CD14-positive monocyte (primary cell): ENCODE measurements at regions not wholly inside any gene's neighbourhood (a gene's known extent, or its start where the extent isn't known, plus 50 kb on each side); places are given as distances from the start of the nearest gene placed in this dataset.

Source experiments
- DNase-seq, 3 donors: peaks; one replicate each; pipeline ENCODE4 v3.0.0-alpha.2; 2011 to 2022
- H2AFZ ChIP-seq: 2 replicates; pipeline ENCODE4 v1.6.0; 2012; ENCODE audit warnings: mild to moderate bottlenecking, low read depth, low read length, inconsistent platforms; ENCODE audit not compliant: insufficient read depth, poor library complexity, severe bottlenecking
- H3K27ac ChIP-seq, 2 donors: 1 replicate in 1 of 2; 2 replicates in 1 of 2; pipeline ENCODE4 v1.5.1; 2012 to 2013; ENCODE audit warnings: low read length in 2 of 2, control low read depth in 1 of 2, inconsistent platforms in 1 of 2, low read depth in 1 of 2, mild to moderate bottlenecking in 1 of 2
- H3K27me3 ChIP-seq, 2 donors: one replicate each; pipeline versions ENCODE4 v1.6.0 to v1.6.1; 2011 to 2013; ENCODE audit warnings: low read length in 2 of 2; ENCODE audit not compliant: control insufficient read depth in 2 of 2, insufficient read depth in 2 of 2
- H3K36me3 ChIP-seq, 2 donors: replicated peaks in 1 of 2; 1 replicate in 1 of 2; 2 replicates in 1 of 2; pipeline versions ENCODE4 v1.5.1 to v1.6.1; 2012 to 2013; ENCODE audit warnings: low read length in 2 of 2, control low read depth in 1 of 2, inconsistent platforms in 1 of 2, mild to moderate bottlenecking in 1 of 2; ENCODE audit not compliant: insufficient read depth in 2 of 2, control insufficient read depth in 1 of 2
- H3K4me1 ChIP-seq, 2 donors: 1 replicate in 1 of 2; 2 replicates in 1 of 2; pipeline versions ENCODE4 v1.5.1 to v1.6.1; 2012 to 2013; ENCODE audit warnings: low read length in 2 of 2, control low read depth in 1 of 2, inconsistent platforms in 1 of 2, mild to moderate bottlenecking in 1 of 2, moderate library complexity in 1 of 2; ENCODE audit not compliant: insufficient read depth in 2 of 2, control insufficient read depth in 1 of 2
- H3K4me2 ChIP-seq: replicated peaks from 2 replicates; pipeline ENCODE3; 2012; ENCODE audit warnings: low read length, moderate library complexity, mild to moderate bottlenecking; ENCODE audit not compliant: poor library complexity, severe bottlenecking; ENCODE audit errors: extremely low read depth
- H3K4me3 ChIP-seq, 3 experiments: fragments of 200-600 bp in 1 of 3; sonication (generic) in 1 of 3; replicated peaks in 1 of 3; 1 replicate in 2 of 3; 2 replicates in 1 of 3; pipeline ENCODE4 v1.5.1; 2011 to 2013; ENCODE audit warnings: low read length in 3 of 3, mild to moderate bottlenecking in 3 of 3, control low read depth in 2 of 3, low read depth in 2 of 3, inconsistent platforms in 1 of 3, moderate library complexity in 1 of 3
- H3K79me2 ChIP-seq: 2 replicates; pipeline ENCODE4 v1.6.0; 2012; ENCODE audit warnings: mild to moderate bottlenecking, control low read depth, inconsistent platforms, low read length, moderate library complexity; ENCODE audit not compliant: insufficient read depth
- H3K9ac ChIP-seq: 2 replicates; pipeline ENCODE4 v1.6.0; 2017; ENCODE audit warnings: low read length, mild to moderate bottlenecking; ENCODE audit not compliant: insufficient read depth, poor library complexity, severe bottlenecking
- H3K9me3 ChIP-seq, 2 donors: replicated peaks in 1 of 2; 1 replicate in 1 of 2; 2 replicates in 1 of 2; pipeline versions ENCODE4 v1.5.1 to v1.6.1; 2012 to 2013; ENCODE audit warnings: low read length in 2 of 2, control low read depth in 1 of 2; ENCODE audit not compliant: control insufficient read depth in 1 of 2, insufficient read depth in 1 of 2
- H4K20me1 ChIP-seq: 2 replicates; pipeline ENCODE4 v1.6.0; 2012; ENCODE audit warnings: mild to moderate bottlenecking, low read length, control low read depth, moderate library complexity; ENCODE audit not compliant: insufficient read depth
- H3K27ac Mint-ChIP-seq, 7 donors: one replicate each; pipeline ENCODE4 v1.8.0; 2020; ENCODE audit warnings: mild to moderate bottlenecking in 7 of 7, mixed read lengths in 7 of 7, moderate library complexity in 6 of 7, inconsistent platforms in 2 of 7
- H3K27me3 Mint-ChIP-seq, 3 donors: one replicate each; pipeline ENCODE4 v1.8.0; 2021 to 2022; ENCODE audit warnings: low read depth in 3 of 3, mild to moderate bottlenecking in 3 of 3, mixed read lengths in 3 of 3, moderate library complexity in 3 of 3, inconsistent platforms in 1 of 3
- H3K36me3 Mint-ChIP-seq, 2 donors: one replicate each; pipeline ENCODE4 v1.8.0; 2020; ENCODE audit warnings: mixed read lengths in 2 of 2, inconsistent platforms in 1 of 2, mild to moderate bottlenecking in 1 of 2
- H3K4me1 Mint-ChIP-seq: one replicate; pipeline ENCODE4 v1.8.0; 2020; ENCODE audit warnings: mild to moderate bottlenecking, mixed read lengths
- H3K4me3 Mint-ChIP-seq, 2 donors: one replicate each; pipeline ENCODE4 v1.8.0; 2020; ENCODE audit warnings: mild to moderate bottlenecking in 2 of 2, mixed read lengths in 2 of 2, moderate library complexity in 1 of 2
- H3K9me3 Mint-ChIP-seq, 7 donors: one replicate each; pipeline ENCODE4 v1.8.0; 2020 to 2022; ENCODE audit warnings: mixed read lengths in 7 of 7, mild to moderate bottlenecking in 6 of 7, moderate library complexity in 6 of 7, inconsistent platforms in 2 of 7
- CTCF ChIP-seq: fragments of 200-600 bp; IDR thresholded peaks from one replicate; pipeline ENCODE4 v1.8.0; 2022; ENCODE audit warnings: antibody characterized with exemption, mild to moderate bottlenecking
- WGBS: methylation state at CpG from one replicate; pipeline ENCODE4 v1.1.5; 2013; ENCODE audit warnings: missing lambda C conversion rate; ENCODE audit not compliant: insufficient coverage; 5-methylcytosine and 5-hydroxymethylcytosine counted together
- intact Hi-C, 2 donors: fragments of 100-400 bp; cut with micrococcal nuclease; formaldehyde crosslinking; loops; one replicate each; pipeline versions ENCODE4 v1.15.0 to v1.15.1; 2023

DNA sequence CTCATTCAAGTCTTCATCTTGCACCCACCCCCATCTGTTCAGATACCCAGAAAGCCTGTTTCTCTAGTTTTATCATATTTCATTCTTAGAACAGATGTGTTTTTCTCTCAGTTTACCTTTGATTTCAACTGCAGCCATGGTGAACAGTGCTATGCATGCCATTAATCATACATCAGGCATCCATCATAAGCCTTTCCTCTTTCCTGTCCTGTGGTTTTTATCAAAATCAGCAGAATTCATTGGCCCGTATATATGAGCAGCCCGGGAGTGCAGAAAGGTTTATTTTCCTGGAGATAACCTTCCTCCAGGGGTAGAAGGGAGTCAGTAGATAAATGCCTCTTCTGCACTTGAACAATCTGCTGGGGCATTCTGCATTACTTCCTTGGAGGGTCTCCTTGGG lies 65.7 kb downstream of the IL21 start:
- H3K27ac ChIP-seq = no peak overlapping the region
- Mint-ChIP-seq H3K27ac (no peak overlapping the region), H3K4me3 (no peak overlapping the region), H3K27me3 (peaks cover 7 to 12% (median 10%) of the 10 kb centered on the region in 3 donors), H3K36me3 (no peaks in the 10 kb centered on the region), H3K4me1 (no peaks in the 10 kb centered on the region), H3K9me3 (peaks cover 0 to 5% (median under 1%) of the 10 kb centered on the region in 7 donors)
- no peaks in the 10 kb centered on the region for H4K20me1 ChIP-seq
- H3K4me3 ChIP-seq = no peak overlapping the region
- no peaks in the 10 kb centered on the region for H3K9me3 ChIP-seq
- no peak overlapping the region for H2AFZ ChIP-seq
- H3K4me1 ChIP-seq = no peaks in the 10 kb centered on the region
- no peak for TF ChIP-seq CTCF
- no peaks in the 10 kb centered on the region for H3K36me3 ChIP-seq
- WGBS = no CpG with 5 or more reads among the region's 2 CpGs
- no peak overlapping the region for H3K4me2 ChIP-seq
- H3K9ac ChIP-seq = no peak overlapping the region
- H3K79me2 ChIP-seq = no peaks in the 10 kb centered on the region
- intact Hi-C loops = no loop called here
- H3K27me3 ChIP-seq = no peaks in the 10 kb centered on the region
- DNase-seq = no peak

DNA sequence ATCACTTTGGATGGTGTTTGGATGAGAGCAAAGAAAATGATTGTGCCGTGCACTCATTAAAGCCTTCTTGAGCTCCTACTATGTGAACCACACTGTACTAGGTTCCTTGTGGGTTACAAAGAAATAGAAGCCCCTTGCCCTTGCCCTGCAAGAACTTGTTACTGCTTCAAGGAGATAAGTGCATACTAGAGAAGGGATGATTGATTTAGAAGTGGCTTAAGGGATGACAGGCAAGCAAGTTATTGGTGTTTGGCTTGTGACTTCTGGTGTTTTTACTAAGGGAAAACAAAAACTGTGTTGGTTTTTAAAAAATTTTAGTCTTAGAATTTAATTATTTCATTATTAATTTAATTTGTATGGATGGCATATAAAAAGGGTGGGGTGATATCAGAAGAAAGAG lies 67.4 kb downstream of the IL21 start:
- no peaks in the 10 kb centered on the region for H3K4me1 ChIP-seq
- Mint-ChIP-seq H3K4me3 (peak overlapping the region in 1 of 2 donors; percentile 9), H3K36me3 (no peaks in the 10 kb centered on the region), H3K27ac (no peak overlapping the region), H3K27me3 (peaks cover 7 to 12% (median 11%) of the 10 kb centered on the region in 3 donors), H3K9me3 (peaks cover 0 to 5% (median 0%) of the 10 kb centered on the region in 7 donors), H3K4me1 (no peaks in the 10 kb centered on the region)
- DNase-seq = no peak
- H3K27ac ChIP-seq = no peak overlapping the region
- H3K9me3 ChIP-seq = no peaks in the 10 kb centered on the region
- H2AFZ ChIP-seq = no peak overlapping the region
- no peaks in the 10 kb centered on the region for H4K20me1 ChIP-seq
- H3K4me3 ChIP-seq = no peak overlapping the region
- H3K27me3 ChIP-seq = peaks cover 0 to 2% of the 10 kb centered on the region in 2 donors
- no peaks in the 10 kb centered on the region for H3K36me3 ChIP-seq
- H3K9ac ChIP-seq = no peak overlapping the region
- intact Hi-C loops = no loop called here
- WGBS = no CpG with 5 or more reads among the region's 1 CpG
- no peak overlapping the region for H3K4me2 ChIP-seq
- H3K79me2 ChIP-seq = no peaks in the 10 kb centered on the region
- no peak for TF ChIP-seq CTCF
